Inflammatory macrophage treated with lipopolysaccharide for 4 hours (primary cell): ENCODE measurements at regions not wholly inside any gene's neighbourhood (a gene's known extent, or its start where the extent isn't known, plus 50 kb on each side); places are given as distances from the start of the nearest gene placed in this dataset.

ENCODE experiments used
- DNase-seq: peaks from one replicate; pipeline ENCODE4 v3.0.0-alpha.2; 2020

DNA sequence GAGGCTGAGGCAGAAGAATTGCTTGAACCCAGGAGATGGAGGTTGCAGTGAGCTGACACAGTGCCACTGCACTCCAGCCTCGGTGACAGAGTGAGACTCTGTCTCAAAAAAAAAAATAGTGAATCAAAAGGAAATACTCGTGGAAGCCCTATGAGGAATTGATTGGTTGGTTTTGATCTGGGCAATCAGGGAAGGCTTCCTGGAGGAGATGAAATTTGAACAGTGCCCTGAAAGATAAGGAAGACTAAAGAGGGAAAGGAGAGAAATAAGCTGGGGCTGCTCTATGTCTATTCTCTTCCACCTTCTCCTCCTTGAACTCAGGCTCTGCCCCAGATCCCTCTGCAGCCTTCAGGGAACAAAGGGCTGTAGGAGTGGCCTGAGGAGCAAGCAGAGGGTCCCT lies 54.1 kb downstream of the IRF2BPL start:
- DNase-seq = no peak

DNA sequence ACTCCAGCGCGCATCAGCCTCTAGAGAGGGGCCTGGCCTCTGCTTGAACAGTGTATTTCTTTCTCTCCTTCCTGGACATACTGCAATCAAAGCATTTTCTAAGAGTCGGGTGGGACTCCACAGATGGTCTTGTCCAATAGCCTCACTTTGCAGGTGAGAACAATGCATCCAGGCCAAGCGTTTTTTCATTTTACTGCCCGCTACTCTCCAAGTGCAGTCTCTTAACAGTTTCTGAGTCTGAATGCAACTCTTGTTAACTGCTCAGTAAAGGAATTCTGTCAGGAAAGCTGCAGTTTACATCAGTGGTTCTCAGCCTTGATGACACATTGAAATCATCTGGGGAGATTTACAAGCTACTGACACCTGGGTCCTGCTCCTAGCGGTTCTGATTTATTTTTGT lies 57.0 kb downstream of the IRF2BPL start:
- DNase-seq = no peak

DNA sequence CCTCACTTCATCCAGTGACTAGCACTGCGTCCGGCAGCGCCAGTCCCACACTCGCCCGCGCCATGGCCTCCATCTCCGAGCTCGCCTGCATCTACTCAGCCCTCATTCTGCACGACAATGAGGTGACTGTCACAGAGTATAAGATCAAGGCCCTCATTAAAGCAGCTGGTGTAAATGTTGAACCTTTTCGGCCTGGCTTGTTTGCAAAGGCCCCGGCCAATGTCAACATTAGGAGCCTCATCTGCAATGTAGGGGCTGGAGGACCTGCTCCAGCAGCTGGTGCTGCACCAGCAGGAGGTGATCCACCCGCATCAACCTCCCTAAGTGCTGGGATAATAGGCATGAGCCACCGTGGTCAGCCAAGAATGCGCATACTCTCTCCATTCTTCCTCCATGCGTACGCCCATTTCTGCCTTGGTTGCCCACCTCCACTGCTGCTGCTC lies 59.9 kb downstream of the IRF2BPL start:
- DNase-seq = no peak

DNA sequence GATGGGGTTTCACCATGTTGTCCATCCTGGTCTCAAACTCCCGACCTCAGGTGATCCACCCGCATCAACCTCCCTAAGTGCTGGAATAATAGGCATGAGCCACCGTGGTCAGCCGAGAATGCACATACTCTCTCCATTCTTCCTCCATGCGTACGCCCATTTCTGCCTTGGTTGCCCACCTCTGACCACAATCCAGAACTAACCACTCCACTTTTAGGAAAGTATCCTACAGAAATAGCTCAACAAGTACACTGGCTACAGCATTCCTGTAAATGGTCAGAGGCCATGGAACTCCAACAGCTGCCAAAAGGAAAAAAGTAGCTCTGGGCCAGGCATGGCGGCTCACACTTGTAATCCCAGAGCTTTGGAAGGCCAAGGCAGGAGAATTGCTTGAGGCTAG lies 60.7 kb downstream of the IRF2BPL start:
- DNase-seq = no peak

DNA sequence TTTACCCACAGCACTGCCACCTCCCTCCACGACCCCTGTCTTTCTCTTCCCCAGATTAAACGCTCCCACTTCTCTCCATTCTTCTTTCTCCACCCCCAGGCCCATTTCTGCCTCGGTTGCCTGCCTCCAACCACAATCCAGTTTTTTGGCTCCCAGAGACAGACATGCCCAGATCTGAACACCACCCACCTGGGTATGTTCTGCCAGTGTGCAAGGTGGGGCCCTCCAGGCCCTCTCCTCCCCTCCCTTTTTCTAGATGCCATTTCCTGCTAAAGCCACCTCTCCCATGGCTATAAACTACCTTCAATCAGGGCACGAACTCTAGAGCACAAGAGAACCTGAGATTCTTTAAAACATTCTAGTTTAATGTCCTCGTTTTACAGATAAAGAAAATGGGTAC lies 63.3 kb downstream of the IRF2BPL start:
- DNase-seq = no peak

DNA sequence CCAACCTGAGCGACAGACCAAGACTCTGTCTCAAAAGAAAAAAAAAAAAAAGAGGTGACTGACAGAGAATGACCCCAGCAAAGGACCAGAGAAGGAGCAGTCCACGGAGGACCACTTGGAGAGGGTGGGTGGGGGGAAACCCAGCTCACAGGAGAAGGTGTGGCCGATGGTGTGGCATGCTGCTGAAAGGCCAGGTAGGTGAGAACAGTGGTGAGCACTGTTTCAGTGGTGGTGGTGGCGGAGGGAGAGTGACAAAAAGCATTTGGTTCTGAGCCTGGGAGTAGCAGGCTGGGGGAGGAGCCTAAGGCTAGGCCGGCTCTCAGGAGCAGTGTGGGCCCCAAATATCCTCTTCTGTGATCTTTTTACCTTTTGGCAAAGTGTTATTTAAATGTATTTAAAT lies 63.8 kb downstream of the IRF2BPL start:
- DNase-seq = no peak

DNA sequence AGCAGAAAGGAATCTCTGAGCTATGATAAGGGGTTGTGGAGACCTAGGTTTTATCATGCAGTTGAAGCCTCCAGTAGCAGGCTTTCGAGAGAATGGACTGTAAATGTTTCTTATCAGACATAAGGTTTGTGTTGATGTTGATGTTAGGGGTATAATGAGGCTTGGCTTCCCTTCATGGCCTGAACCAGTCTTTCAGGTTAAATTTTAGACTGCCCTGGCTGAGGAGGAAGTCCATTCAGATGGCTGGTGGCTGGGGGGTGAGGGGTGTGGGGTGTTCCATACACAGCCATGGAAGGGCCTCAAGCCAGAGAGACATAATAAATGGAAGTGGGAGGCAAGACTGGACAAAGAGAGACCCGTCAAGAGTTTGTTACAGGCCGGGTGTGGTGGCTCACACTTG lies 65.1 kb downstream of the IRF2BPL start:
- DNase-seq = no peak

DNA sequence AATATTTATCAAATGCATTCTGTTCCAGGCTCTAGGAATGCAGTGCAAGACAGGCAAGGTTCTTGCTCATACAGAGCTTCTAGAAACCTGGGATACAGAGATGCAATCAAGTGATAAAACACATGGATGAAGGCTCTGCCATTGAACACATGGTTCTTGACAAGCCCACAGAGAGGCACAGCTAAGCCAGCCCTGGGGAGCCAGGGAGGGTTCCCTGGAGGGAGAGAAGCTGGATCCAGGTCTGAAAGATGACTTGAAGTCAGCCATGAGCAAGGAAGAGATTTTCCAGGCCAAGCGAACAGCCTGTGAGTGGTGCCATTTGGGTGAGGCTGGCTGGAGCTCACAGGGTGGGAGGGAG lies 66.2 kb downstream of the IRF2BPL start:
- no peak for DNase-seq

DNA sequence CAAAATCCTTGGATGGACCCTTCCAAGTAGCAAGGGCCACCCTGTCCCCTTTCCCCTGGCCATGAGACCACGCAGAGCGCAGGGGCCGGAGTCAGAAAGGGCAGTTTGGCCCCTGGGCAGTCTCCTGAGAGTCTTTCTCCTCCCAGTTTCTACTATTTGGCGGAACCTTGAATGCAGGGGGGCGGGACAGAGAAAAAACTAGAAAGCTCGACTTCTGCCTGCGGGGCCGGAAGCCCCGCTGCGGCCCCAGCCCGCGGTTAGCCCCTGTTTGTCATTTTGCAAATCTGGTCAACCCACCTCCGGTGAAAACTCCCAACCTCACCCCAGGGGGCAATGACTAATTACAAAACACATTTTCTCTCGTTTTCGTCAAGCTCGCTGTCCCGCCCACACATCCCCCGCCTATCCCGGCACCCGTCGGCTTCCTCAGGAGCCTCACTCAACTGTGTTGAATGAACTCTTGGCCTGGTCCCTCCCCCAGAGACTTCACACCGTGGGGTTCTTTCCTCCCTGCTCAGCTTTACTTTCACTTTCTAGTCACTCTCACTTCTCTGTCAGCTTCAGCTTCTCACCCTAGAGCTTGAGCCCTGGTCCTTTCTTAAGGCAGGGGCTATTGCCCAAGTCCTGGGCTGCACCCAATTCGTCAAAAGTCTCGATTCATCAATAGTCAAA lies 66.7 kb downstream of the IRF2BPL start:
- peak; percentile 100 for DNase-seq

DNA sequence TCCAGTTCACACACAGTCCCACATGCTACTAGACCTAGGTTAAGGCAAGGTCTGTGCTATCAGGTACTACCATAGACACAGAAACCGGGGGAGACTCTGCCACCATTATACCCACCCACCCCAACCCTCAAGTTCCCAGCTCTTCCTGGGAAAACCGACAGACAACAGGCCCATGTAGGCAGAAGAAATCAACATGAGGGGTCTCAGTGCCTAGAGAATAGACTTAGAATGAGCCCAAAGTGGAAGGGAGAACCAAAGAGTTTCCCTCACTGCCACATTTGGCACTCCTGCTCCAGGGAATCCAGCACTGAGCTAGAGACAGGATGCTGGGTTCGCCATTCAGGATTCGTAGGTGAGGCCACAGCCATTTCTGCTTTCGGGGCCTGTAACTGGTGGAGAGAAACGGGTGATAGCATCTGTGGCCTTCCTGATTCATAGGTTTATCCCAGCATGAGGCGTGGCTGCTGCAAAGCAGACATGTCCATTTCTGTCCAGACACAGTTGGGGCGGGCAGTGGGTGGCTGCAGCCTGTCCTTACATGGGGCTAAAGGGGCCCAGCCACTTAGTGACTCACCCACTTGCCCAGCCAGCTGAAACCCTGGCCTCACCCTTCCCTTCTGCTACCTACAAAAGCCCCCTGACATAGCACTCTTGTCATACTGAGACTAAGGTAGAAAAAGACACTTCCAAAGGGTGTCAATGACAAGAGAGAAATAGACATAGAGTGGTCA lies 69.4 kb downstream of the IRF2BPL start:
- peak; percentile 95 for DNase-seq

DNA sequence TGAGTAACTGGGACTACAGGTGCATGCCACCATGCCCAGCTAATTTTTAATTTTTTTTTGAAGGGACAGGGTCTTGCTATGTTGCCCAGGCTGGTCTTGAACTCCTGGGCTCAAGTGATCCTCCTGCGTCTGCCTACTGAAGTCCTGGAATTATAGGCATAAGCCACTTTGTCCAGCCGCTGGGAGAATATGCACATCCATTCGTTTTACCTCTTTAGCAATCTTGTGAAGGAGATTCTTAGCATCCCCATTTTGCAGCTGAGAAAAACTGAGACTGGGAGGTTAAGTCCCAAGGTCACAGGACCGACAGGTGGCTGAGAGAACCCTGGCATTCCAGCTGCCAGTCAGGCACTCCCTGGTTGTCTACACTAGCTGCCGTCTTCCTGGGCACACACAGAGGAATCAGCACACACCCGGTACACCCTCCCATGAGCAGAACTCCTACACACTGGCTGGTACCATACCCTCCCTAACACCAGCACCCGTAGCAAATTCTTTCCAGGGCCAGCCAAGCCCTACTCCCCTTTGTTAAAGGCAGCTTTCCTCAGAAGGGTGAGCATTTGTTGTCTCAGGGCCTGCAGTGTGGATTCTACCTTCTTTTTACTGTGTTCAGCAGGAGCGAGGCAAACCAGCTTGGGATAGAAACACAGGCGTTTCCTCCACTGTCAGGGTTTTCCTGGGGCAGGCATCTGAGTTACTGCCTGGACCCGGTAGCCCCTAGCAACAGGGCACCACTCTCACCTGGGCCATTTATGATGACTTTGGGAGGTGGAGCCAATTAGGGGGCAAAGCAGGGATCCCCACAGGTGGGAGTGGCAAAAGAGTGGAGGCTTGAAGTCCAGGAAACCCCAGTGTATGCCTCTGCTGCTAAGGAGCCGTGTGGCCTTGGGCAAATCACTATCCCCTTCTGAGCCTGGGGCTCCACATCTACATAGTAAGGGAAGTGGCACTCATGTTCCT lies 70.2 kb downstream of the IRF2BPL start:
- no peak for DNase-seq

DNA sequence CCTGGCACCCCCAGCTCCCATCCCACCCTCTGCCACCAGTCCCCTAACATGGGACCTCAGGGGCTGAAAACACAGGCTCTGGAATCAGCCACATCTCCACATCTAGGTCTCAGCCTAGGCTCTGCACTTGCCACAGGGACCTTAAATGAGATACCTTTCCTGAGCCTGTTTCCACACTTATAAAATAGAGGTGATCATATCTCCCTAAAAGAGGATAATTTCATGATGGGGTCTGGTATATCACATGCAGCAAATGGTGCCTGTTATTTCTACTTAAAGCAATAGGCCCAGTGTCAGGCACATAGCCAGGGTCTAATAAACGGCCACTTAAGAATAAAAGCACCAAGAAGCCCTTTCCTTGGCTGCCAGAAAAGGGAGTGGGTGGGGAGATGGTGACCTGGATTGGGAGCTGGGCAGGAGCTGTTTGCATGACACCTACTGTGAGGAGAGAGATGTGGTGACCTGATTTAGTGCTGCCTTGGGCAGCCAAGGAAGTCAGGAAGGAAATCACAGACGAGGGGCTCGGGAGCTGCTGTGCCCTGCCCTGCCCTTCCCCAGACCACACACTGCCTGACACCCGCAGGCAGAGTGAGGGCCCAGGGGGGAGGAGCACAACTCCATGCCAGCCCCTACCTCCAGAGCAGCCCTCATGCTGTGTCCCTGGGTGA lies 71.2 kb downstream of the IRF2BPL start:
- no peak for DNase-seq

DNA sequence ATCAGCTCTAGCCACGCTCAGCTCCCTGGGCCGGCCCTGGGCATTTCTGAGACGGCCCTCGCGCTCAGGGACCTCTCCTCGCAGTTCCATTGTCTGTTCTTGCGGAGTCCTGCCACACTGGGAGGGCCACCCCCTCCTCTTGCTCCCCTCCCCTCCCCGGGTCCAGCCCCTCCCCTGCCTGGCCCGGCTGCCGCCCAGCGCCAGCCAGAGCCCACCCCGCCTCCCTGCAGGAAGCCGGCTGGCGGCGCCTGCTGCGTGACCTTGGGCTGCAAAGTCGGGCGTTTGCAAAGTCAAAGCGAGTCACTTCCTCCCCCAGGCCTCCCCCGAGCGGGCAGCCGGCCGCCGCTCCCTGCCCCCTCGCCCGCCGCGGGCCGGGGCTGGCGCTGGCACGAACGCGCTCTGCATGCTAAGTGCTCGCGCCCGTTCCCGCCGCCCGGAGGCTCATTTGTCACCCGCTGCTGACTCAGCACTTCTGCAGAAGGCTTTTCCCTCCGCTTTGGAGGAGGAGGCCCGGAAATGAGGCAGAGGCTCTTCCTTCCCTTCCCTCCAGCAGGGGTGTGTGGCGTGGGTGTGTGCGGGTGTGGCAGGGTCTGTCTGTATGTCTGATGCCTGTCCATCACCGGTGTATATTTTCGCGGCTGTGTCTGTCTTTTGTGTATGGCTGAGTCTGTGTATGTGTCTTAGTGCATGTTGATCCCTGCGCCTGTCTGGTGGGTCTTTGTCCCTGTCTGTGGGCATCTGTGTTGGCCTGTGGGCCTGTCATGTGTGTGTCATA lies 72.0 kb downstream of the IRF2BPL start:
- peak; percentile 97 for DNase-seq

DNA sequence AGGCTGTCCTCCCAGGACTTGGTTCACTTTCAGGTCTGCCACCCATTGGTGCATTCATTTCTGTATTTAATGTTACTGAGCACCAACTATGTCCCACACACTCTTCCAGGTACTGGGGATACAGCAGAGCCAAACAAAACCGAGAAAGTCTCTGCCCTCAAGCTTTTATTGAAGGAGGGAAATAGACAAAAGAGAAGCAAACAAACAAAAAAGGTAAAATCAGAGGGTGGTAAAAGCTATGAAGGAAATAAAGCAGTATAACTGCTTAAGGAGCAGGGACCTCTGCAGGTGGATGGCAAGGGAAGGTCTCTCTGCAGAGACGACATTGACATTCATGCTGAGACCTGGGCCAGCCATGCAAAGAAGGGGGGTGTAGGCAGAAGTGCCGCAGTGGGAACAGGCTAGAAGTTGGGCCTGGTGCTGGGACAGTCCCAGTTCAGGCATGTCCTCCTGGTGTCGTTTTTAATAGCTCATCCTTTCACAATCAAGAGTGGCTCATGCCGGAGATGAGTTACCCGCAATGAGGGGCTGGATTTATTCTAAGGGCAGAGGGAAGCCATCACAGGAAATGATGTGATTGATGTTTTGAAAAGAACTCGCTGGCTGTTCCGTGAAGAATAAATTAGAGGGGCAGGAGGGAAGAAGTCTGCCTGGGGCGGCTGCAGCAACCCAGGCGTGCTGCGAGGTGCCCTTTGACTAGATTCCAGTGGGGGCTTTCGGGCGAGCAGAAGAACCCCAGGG lies 72.8 kb downstream of the IRF2BPL start:
- peak; percentile 97 for DNase-seq

DNA sequence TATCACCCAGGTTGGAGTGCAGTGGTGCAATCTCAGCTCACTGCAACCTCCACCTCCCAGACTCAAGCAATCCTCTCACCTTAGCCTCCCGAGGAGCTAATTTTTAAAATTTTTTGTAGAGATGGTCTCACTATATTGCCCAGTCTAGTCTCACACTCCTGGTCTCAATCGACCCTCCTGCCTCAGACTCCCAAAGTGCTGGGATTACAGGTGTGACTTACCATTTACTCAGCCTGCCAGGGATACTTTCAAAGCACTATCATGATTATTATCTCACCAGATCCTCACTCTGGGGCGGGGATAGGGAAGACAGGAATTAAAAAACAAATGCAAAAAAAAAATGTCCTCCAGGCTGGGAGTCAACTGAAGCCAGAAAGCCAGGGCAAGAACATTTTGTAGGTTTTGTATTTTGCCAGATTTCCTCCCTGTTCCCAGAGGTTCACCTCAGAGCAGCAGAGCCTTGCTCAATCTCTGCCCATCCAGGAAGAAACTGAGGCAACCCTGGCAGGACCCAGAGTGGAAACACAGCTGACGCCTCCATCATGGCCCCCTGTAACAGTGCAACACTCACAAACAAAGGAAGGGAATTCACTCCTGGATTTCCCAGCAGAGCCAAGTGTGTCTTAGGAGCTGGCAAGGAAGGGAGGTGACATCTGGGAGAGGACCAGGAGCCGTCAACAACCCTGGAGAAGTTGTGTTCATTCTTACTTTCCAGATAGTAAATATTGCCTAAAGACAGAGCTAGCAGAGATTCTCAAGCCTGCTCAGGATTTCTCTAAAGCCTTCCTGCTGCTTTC lies 73.9 kb downstream of the IRF2BPL start:
- DNase-seq = no peak

DNA sequence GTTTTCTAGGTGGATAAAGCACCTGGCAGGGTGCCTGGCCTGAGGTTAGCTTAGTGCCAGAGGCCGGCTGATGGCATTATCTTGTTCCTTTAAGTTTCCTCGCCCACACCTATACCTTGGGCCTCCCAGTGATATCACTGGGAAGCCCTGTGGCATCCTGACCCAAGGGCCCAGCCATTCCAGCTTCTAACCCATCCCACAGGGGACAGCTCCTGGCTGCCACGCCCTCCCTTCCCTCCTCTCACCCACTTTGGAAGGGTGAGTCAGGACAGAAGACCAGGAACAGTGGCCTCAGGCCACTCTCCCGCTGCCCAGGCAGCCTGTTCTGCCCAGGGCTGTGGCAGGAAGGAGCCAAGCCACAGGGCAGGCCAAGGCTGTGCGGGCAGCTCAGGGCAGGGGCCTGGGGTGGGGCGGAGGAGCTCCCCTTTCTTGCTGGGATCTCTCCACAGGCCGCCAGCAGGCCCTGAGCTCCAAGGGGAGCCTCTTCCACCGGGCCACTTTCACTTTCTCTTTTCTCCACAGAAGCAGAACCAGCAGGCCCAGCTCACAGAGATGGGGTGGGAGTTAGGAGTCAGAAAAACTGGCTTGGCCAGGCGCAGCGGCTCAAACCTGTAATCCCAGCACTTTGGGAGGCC lies 75.1 kb downstream of the IRF2BPL start:
- DNase-seq = peak; percentile 91

DNA sequence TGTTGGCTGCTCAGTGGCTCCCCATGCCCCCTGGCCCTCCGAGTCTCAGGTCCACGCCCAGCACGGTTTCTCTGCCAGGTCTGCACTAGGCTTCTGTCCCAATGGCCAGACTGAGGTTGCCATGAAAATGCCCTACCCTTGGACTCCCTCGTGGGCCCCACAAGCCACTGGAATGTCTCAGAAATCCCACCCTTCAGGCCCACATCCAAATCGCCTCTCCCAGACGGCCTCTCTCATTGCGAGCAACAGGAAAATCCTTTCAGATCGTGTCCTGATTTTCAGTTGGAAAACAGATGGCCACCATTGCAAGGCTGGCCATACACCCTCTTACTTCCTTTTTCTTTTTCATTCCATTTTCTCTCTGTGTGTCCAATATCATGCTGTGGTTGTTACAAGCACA lies 77.3 kb downstream of the IRF2BPL start:
- DNase-seq = no peak

DNA sequence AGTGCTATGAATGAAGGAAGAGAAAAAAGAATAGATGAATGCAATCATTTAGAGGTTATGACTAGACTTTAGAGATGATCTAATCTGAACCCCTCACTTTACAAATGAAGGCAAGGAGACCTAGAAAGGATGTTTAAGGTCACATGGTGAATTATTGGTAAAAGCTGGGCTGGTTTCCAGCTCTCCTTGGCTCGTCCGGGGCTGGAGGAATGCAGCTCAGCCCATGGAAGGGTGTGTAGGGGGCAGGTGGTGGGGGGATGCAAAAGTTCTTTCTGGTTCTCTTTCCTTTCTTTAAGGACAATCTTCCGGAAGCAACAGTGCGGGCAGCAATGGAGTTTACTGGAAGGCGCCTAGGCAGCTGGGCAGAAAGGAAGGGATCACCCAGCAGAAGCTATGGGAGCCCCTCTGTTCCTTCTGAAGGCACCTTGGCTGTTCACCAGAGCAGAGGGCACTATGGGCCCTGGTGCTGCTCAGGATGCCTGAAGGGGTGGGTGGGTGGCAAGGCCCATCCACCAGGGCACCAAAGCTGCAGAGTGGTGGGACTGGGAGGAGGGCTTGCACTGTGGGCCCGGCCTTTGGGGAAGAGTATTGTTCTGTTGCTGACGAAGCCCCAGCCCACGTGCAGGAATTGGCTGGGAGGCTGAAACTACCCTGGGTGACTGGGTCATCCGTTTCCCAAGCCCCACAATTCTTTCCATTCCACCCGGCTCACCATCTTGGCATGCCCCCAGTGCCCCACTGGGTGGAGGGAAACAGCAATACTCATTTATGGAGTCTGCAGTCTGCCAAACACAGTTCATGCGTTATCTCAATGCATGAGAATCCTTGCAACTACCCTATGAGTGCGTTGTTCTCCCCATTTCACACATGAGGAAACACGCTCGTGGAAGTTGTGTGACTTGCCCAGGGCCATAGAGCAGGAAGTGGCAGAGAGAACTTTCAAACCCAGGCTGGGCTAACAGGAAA lies 78.2 kb downstream of the IRF2BPL start:
- peak; percentile 27 for DNase-seq

DNA sequence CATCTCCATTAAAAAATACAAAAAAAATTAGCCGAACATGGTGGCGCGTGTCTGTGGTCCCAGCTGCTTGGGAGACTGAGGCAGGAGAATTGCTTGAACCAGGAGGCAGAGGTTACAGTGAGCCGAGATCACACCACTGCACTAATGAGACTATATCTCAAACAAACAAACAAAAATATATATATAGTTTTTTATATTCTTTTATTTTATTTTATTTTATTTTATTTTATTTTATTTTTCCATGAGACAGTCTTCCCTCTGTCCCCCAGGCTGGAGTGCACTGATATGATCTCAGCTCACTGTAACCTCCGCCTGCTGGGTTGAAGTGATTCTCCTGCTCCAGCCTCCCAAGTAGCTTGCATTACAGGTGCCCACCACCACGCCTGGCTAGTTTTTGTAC lies 79.5 kb downstream of the IRF2BPL start:
- no peak for DNase-seq
